Caco-2 (cell line): ENCODE measurements at regions not wholly inside any gene's neighbourhood (a gene's known extent, or its start where the extent isn't known, plus 50 kb on each side); places are given as distances from the start of the nearest gene placed in this dataset.

ENCODE experiments used
- BruUV-seq: library from RNA; stranded (reverse); fragments of 400-500 nt; replicated peaks from 2 replicates; lab custom pipeline; 2021; lab: Mats Ljungman, UMichigan
- CTCF ChIA-PET: fragments of 300-600 bp; sonication (Branson Sonifier 250); formaldehyde crosslinking; loops from one replicate; lab custom pipeline; 2022; ENCODE audit warnings: antibody characterized with exemption; lab: Charles Lee
- POLR2A ChIA-PET: fragments of 300-600 bp; sonication (Branson Sonifier 250); formaldehyde crosslinking; loops from one replicate; lab custom pipeline; 2022; ENCODE audit warnings: antibody characterized with exemption; lab: Charles Lee
- DNase-seq, 2 experiments: peaks; one replicate each; pipeline versions ENCODE4 v3.0.0 to v3.0.0-alpha.2; 2020 to 2022
- H3K27me3 ChIP-seq: replicated peaks from 2 replicates; pipeline ENCODE4 v1.6.0; 2011; ENCODE audit warnings: low read length; ENCODE audit not compliant: control insufficient read depth, insufficient read depth
- H3K36me3 ChIP-seq: 2 replicates; pipeline ENCODE4 v1.5.1; 2011; ENCODE audit warnings: low read length; ENCODE audit not compliant: control insufficient read depth, insufficient read depth
- H3K4me1 ChIP-seq: fragments of 250-450 bp; sonication (Bioruptor Pico); 2 replicates; pipeline ENCODE4 v1.5.1; 2020; ENCODE audit warnings: mild to moderate bottlenecking
- H3K4me3 ChIP-seq: 2 replicates; pipeline ENCODE4 v1.5.1; 2011; ENCODE audit warnings: low read depth, mild to moderate bottlenecking, control low read depth, low read length
- H3K9me3 ChIP-seq: fragments of 250-450 bp; sonication (Bioruptor Pico); 2 replicates; pipeline ENCODE4 v1.5.1; 2020; ENCODE audit warnings: mild to moderate bottlenecking, moderate library complexity
- H3K27ac Mint-ChIP-seq: one replicate; pipeline ENCODE4 v1.8.0; 2022; ENCODE audit warnings: mixed read lengths; ENCODE audit not compliant: unreplicated experiment
- H3K27me3 Mint-ChIP-seq: one replicate; pipeline ENCODE4 v1.8.0; 2022; ENCODE audit warnings: mixed read lengths; ENCODE audit not compliant: insufficient read depth, unreplicated experiment
- H3K36me3 Mint-ChIP-seq: one replicate; pipeline ENCODE4 v1.8.0; 2022; ENCODE audit warnings: mild to moderate bottlenecking, mixed read lengths; ENCODE audit not compliant: insufficient read depth, unreplicated experiment
- H3K4me1 Mint-ChIP-seq: one replicate; pipeline ENCODE4 v1.8.0; 2022; ENCODE audit warnings: low read depth, mixed read lengths; ENCODE audit not compliant: unreplicated experiment
- H3K4me3 Mint-ChIP-seq: one replicate; pipeline ENCODE4 v1.8.0; 2022; ENCODE audit warnings: mild to moderate bottlenecking, moderate library complexity, mixed read lengths; ENCODE audit not compliant: unreplicated experiment
- H3K9me3 Mint-ChIP-seq: one replicate; pipeline ENCODE4 v1.8.0; 2022; ENCODE audit warnings: mixed read lengths; ENCODE audit not compliant: unreplicated experiment
- intact Hi-C: fragments of 100-400 bp; cut with micrococcal nuclease; formaldehyde crosslinking; loops from one replicate; pipeline ENCODE4 v1.10.0; 2022; ENCODE audit not compliant: unreplicated experiment
- TF ChIP-seq, protein P1 (sequence below), 2 experiments: fragments of 200-600 bp in 1 of 2; IDR thresholded peaks; 1 replicate in 1 of 2; 2 replicates in 1 of 2; pipeline versions ENCODE4 v1.5.1 to v1.8.0; 2011 to 2022; ENCODE audit warnings: antibody characterized with exemption in 1 of 2, control low read depth in 1 of 2, inconsistent platforms in 1 of 2, low read depth in 1 of 2, low read length in 1 of 2, mild to moderate bottlenecking in 1 of 2, moderate library complexity in 1 of 2; ENCODE audit not compliant: insufficient read depth in 1 of 2, severe bottlenecking in 1 of 2, unreplicated experiment in 1 of 2

DNA sequence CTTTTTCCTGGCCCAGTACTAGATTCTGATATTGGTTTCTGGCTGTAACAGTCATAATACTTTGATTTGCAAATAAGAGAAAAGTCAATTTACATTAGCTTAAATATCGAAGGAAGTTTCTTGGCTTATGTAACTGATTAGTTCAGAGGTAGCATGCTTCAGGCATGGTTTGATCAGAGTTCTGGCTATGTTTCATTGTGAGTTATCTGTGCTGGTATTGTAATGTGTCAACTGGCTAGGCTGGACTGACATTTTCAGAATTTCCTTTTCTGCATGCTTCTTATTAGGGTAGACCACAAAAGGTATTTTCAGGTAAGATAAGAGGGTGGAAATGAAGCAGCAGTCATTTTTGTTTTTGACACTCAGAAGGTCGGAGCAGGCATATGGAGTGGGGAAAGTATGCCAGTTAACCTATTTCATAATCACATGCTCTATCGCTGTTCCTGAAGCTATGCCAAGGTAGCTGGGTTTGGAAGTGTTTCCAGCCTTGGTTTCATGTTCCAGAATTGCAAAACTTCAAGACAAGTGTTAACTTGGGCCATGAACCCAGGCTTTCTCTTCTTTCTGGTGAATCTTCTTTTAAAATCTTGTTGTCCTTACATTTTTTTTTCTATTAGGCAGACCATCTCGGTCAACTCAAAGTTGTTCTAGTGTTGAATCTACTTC lies 244.9 kb downstream of the DHX35 start:
- Mint-ChIP-seq H3K27ac (no peak overlapping the region), H3K4me1 (no peaks in the 10 kb centered on the region), H3K9me3 (no peaks in the 10 kb centered on the region), H3K27me3 (peaks cover 15% of the 10 kb centered on the region), H3K4me3 (no peak overlapping the region), H3K36me3 (no peaks in the 10 kb centered on the region)
- TF ChIP-seq, protein P1, sequence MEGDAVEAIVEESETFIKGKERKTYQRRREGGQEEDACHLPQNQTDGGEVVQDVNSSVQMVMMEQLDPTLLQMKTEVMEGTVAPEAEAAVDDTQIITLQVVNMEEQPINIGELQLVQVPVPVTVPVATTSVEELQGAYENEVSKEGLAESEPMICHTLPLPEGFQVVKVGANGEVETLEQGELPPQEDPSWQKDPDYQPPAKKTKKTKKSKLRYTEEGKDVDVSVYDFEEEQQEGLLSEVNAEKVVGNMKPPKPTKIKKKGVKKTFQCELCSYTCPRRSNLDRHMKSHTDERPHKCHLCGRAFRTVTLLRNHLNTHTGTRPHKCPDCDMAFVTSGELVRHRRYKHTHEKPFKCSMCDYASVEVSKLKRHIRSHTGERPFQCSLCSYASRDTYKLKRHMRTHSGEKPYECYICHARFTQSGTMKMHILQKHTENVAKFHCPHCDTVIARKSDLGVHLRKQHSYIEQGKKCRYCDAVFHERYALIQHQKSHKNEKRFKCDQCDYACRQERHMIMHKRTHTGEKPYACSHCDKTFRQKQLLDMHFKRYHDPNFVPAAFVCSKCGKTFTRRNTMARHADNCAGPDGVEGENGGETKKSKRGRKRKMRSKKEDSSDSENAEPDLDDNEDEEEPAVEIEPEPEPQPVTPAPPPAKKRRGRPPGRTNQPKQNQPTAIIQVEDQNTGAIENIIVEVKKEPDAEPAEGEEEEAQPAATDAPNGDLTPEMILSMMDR (IDR thresholded peaks at IDR 0.05; ENCODE audit: insufficient read depth in 1 of 2, low read depth in 1 of 2, low read length in 1 of 2, severe bottlenecking in 1 of 2, unreplicated experiment in 1 of 2) = no peak
- intact Hi-C loops = no loop called here
- peaks cover 10% of the 10 kb centered on the region; the same call in 1 of the 2 replicates for H3K9me3 ChIP-seq
- H3K4me3 ChIP-seq = no peak overlapping the region
- no TSS peak for BruUV-seq
- ChIA-PET CTCF (no interaction called here), POLR2A (no interaction called here)
- H3K4me1 ChIP-seq = no peaks in the 10 kb centered on the region
- H3K36me3 ChIP-seq = no peaks in the 10 kb centered on the region
- H3K27me3 ChIP-seq = no peaks in the 10 kb centered on the region
- DNase-seq = no peak

GRCh38 chr20:39195582-39196021 lies 233.5 kb downstream of the DHX35 start:
- H3K4me3 ChIP-seq = no peak overlapping the region
- intact Hi-C loops = no loop called here
- Mint-ChIP-seq H3K27me3 (peaks cover 3% of the 10 kb centered on the region), H3K36me3 (no peaks in the 10 kb centered on the region), H3K4me3 (no peak overlapping the region), H3K4me1 (no peaks in the 10 kb centered on the region), H3K27ac (no peak overlapping the region), H3K9me3 (peaks cover 9% of the 10 kb centered on the region)
- TF ChIP-seq, protein P1 (IDR thresholded peaks at IDR 0.05; ENCODE audit: insufficient read depth in 1 of 2, low read depth in 1 of 2, low read length in 1 of 2, severe bottlenecking in 1 of 2, unreplicated experiment in 1 of 2) = no peak
- H3K4me1 ChIP-seq = no peaks in the 10 kb centered on the region
- ChIA-PET CTCF (no interaction called here), POLR2A (no interaction called here)
- no peaks in the 10 kb centered on the region for H3K36me3 ChIP-seq
- peak in 1 of 2 experiments; percentile 46 for DNase-seq
- no peaks in the 10 kb centered on the region for H3K9me3 ChIP-seq
- H3K27me3 ChIP-seq = no peaks in the 10 kb centered on the region
- BruUV-seq = no TSS peak

GRCh38 chr20:39190666-39191570 lies 228.8 kb downstream of the DHX35 start:
- H3K4me1 ChIP-seq = no peaks in the 10 kb centered on the region
- CTCF ChIA-PET = no interaction called here
- Mint-ChIP-seq H3K4me3 (no peak overlapping the region), H3K36me3 (no peaks in the 10 kb centered on the region), H3K4me1 (no peaks in the 10 kb centered on the region), H3K27me3 (peaks cover 10% of the 10 kb centered on the region), H3K9me3 (peaks cover 10% of the 10 kb centered on the region), H3K27ac (no peak overlapping the region)
- H3K9me3 ChIP-seq = no peaks in the 10 kb centered on the region; the same call in 1 of the 2 replicates
- H3K27me3 ChIP-seq = no peaks in the 10 kb centered on the region
- H3K4me3 ChIP-seq = no peak overlapping the region
- TF ChIP-seq, protein P1 (IDR thresholded peaks at IDR 0.05; ENCODE audit: insufficient read depth in 1 of 2, low read depth in 1 of 2, low read length in 1 of 2, severe bottlenecking in 1 of 2, unreplicated experiment in 1 of 2) = no peak
- no peaks in the 10 kb centered on the region for H3K36me3 ChIP-seq
- POLR2A ChIA-PET = no interaction called here
- intact Hi-C loops = no loop called here
- BruUV-seq = no TSS peak
- peak in 1 of 2 experiments; percentile 21 for DNase-seq
